Ishikawa (cell line): ENCODE measurements at regions not wholly inside any gene's neighbourhood (a gene's known extent, or its start where the extent isn't known, plus 50 kb on each side); places are given as distances from the start of the nearest gene placed in this dataset.

Source experiments
- CREB1 ChIP-seq: IDR thresholded peaks from 2 replicates; pipeline ENCODE4 v1.6.1; 2012; ENCODE audit warnings: low read depth
- EP300 ChIP-seq: IDR thresholded peaks from 2 replicates; pipeline ENCODE4 v1.6.1; 2012; ENCODE audit warnings: borderline replicate concordance
- MAX ChIP-seq: IDR thresholded peaks from 2 replicates; pipeline ENCODE4 v1.6.1; 2012
- NFIC ChIP-seq: IDR thresholded peaks from 2 replicates; pipeline ENCODE4 v1.6.1; 2012
- RAD21 ChIP-seq: IDR thresholded peaks from 2 replicates; pipeline ENCODE4 v1.6.1; 2012; ENCODE audit warnings: low read depth
- REST ChIP-seq: IDR thresholded peaks from 2 replicates; pipeline ENCODE4 v1.6.1; 2012; ENCODE audit warnings: low read depth, mild to moderate bottlenecking
- TAF1 ChIP-seq: IDR thresholded peaks from 2 replicates; pipeline ENCODE4 v1.6.1; 2012; ENCODE audit warnings: low read depth, mild to moderate bottlenecking
- TCF12 ChIP-seq: IDR thresholded peaks from 2 replicates; pipeline ENCODE4 v1.6.1; 2012; ENCODE audit warnings: low read depth
- TEAD4 ChIP-seq: IDR thresholded peaks from 2 replicates; pipeline ENCODE4 v1.6.1; 2012

GRCh38 chr6:37103169-37104039 lies 66.5 kb upstream of the PIM1 start:
- peak; percentile 69; the same call in 1 of the 2 replicates for TF ChIP-seq EP300
- TF ChIP-seq TAF1, result no peak
- TF ChIP-seq MAX, result peak; percentile 68; the same call in 1 of the 2 replicates
- TF ChIP-seq TEAD4, result peak; percentile 57; the same call in 1 of the 2 replicates
- TF ChIP-seq NFIC, result peak; percentile 96
- TF ChIP-seq RAD21, result peak; percentile 1; the same call in 1 of the 2 replicates
- no peak for TF ChIP-seq REST
- peak; percentile 91 for TF ChIP-seq TCF12
- TF ChIP-seq CREB1, result no peak
